Calu3 (cell line): ENCODE measurements at regions not wholly inside any gene's neighbourhood (a gene's known extent, or its start where the extent isn't known, plus 50 kb on each side); places are given as distances from the start of the nearest gene placed in this dataset.

Experiments used
- BruUV-seq: library from RNA; stranded (reverse); fragments of 400-500 nt; replicated peaks from 2 replicates; lab custom pipeline; 2021; lab: Mats Ljungman, UMichigan
- CTCF ChIA-PET: fragments of 300-600 bp; sonication (Branson Sonifier 250); formaldehyde crosslinking; loops from one replicate; lab custom pipeline; 2022; ENCODE audit warnings: antibody characterized with exemption; lab: Charles Lee
- DNase-seq: peaks from one replicate; pipeline ENCODE4 v3.0.0; 2022
- H3K27ac Mint-ChIP-seq: one replicate; pipeline ENCODE4 v1.8.0; 2022; ENCODE audit warnings: mixed read lengths; ENCODE audit not compliant: unreplicated experiment
- H3K27me3 Mint-ChIP-seq: one replicate; pipeline ENCODE4 v1.8.0; 2022; ENCODE audit warnings: mixed read lengths; ENCODE audit not compliant: unreplicated experiment
- H3K36me3 Mint-ChIP-seq: one replicate; pipeline ENCODE4 v1.8.0; 2022; ENCODE audit warnings: mild to moderate bottlenecking, moderate library complexity, mixed read lengths; ENCODE audit not compliant: insufficient read depth, unreplicated experiment
- H3K4me1 Mint-ChIP-seq: one replicate; pipeline ENCODE4 v1.8.0; 2022; ENCODE audit warnings: mild to moderate bottlenecking, low read depth, mixed read lengths; ENCODE audit not compliant: unreplicated experiment
- H3K4me3 Mint-ChIP-seq: one replicate; pipeline ENCODE4 v1.8.0; 2022; ENCODE audit warnings: mild to moderate bottlenecking, low read depth, moderate library complexity, mixed read lengths; ENCODE audit not compliant: unreplicated experiment
- H3K9me3 Mint-ChIP-seq: one replicate; pipeline ENCODE4 v1.8.0; 2022; ENCODE audit warnings: low read depth, mixed read lengths; ENCODE audit not compliant: unreplicated experiment
- CTCF ChIP-seq: fragments of 200-600 bp; IDR thresholded peaks from one replicate; pipeline ENCODE4 v1.8.0; 2022; ENCODE audit warnings: antibody characterized with exemption; ENCODE audit not compliant: unreplicated experiment
- intact Hi-C: fragments of 100-400 bp; cut with micrococcal nuclease; formaldehyde crosslinking; loops from one replicate; pipeline ENCODE4 v1.10.0; 2022; ENCODE audit not compliant: unreplicated experiment

GRCh38 chr5:41610386-41610785 is 100.0 kb upstream of the PLCXD3 start:
- no TSS peak for BruUV-seq
- TF ChIP-seq CTCF, result no peak
- no peaks in the 10 kb centered on the region for H3K27me3 Mint-ChIP-seq
- CTCF ChIA-PET, result no interaction called here
- H3K4me3 Mint-ChIP-seq, result no peak overlapping the region
- no peak for DNase-seq
- intact Hi-C loops, result no loop called here
- H3K9me3 Mint-ChIP-seq, result peaks cover 13% of the 10 kb centered on the region
- H3K4me1 Mint-ChIP-seq, result no peaks in the 10 kb centered on the region
- no peak overlapping the region for H3K27ac Mint-ChIP-seq
- no peaks in the 10 kb centered on the region for H3K36me3 Mint-ChIP-seq

- Mint-ChIP-seq H3K9me3 (peaks cover 11% of the 10 kb centered on the region), H3K4me1 (no peaks in the 10 kb centered on the region), H3K27me3 (no peaks in the 10 kb centered on the region), H3K4me3 (no peak overlapping the region), H3K27ac (no peak overlapping the region), H3K36me3 (no peaks in the 10 kb centered on the region)
- intact Hi-C loops, result no loop called here
- CTCF ChIA-PET, result no interaction called here
- no peak for DNase-seq
- BruUV-seq, result no TSS peak
- TF ChIP-seq CTCF, result no peak
Measured at GRCh38 chr5:41600731-41601130, 90.3 kb upstream of the PLCXD3 start.

- no TSS peak for BruUV-seq
- Mint-ChIP-seq H3K4me1 (no peaks in the 10 kb centered on the region), H3K27ac (no peak overlapping the region), H3K9me3 (peaks cover 11% of the 10 kb centered on the region), H3K36me3 (no peaks in the 10 kb centered on the region), H3K27me3 (no peaks in the 10 kb centered on the region), H3K4me3 (no peak overlapping the region)
- CTCF ChIA-PET, result no interaction called here
- intact Hi-C loops, result no loop called here
- TF ChIP-seq CTCF, result no peak
- DNase-seq, result no peak
Measured at GRCh38 chr5:41598011-41598410, 87.6 kb upstream of the PLCXD3 start.

GRCh38 chr5:41587668-41588067 is 77.3 kb upstream of the PLCXD3 start:
- no TSS peak for BruUV-seq
- H3K4me1 Mint-ChIP-seq, result no peaks in the 10 kb centered on the region
- intact Hi-C loops, result no loop called here
- no peak for DNase-seq
- no peaks in the 10 kb centered on the region for H3K27me3 Mint-ChIP-seq
- H3K27ac Mint-ChIP-seq, result no peak overlapping the region
- peaks cover 5% of the 10 kb centered on the region for H3K36me3 Mint-ChIP-seq
- H3K4me3 Mint-ChIP-seq, result no peak overlapping the region
- TF ChIP-seq CTCF, result no peak
- no peaks in the 10 kb centered on the region for H3K9me3 Mint-ChIP-seq
- CTCF ChIA-PET, result no interaction called here
